GM18870 (cell line): ENCODE measurements at regions not wholly inside any gene's neighbourhood (a gene's known extent, or its start where the extent isn't known, plus 50 kb on each side); places are given as distances from the start of the nearest gene placed in this dataset.

Source experiments
- ATAC-seq: cut with Tn5 transposase; IDR thresholded peaks from one replicate; pipeline ENCODE4 v1.9.1; 2021; ENCODE audit warnings: moderate library complexity; ENCODE audit not compliant: unreplicated experiment

DNA sequence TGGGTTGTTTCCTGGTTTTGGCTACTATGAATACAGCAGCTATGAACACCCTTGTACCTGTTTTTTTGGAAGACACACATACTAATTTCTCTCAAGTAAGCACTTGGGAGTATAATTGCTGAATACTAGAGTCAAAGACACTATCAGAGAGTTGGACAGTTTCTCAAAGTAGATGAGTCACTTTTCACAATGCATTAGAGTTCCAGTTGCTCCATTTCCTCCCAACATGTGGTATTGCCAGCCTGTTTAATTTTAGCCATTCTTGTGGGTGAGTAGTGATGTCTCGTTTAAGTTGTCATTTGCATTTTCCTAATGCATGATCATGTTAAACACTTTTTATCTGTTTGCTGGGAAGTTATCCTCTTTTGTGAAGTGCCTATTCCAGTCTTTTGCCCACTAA, 81.6 kb upstream of the GDNF start:
- no peak for ATAC-seq

GRCh38 chr5:37918424-37918823, 78.6 kb upstream of the GDNF start:
- no peak for ATAC-seq

- no peak for ATAC-seq
Observed at GRCh38 chr5:37916525-37916924, 76.7 kb upstream of the GDNF start.

DNA sequence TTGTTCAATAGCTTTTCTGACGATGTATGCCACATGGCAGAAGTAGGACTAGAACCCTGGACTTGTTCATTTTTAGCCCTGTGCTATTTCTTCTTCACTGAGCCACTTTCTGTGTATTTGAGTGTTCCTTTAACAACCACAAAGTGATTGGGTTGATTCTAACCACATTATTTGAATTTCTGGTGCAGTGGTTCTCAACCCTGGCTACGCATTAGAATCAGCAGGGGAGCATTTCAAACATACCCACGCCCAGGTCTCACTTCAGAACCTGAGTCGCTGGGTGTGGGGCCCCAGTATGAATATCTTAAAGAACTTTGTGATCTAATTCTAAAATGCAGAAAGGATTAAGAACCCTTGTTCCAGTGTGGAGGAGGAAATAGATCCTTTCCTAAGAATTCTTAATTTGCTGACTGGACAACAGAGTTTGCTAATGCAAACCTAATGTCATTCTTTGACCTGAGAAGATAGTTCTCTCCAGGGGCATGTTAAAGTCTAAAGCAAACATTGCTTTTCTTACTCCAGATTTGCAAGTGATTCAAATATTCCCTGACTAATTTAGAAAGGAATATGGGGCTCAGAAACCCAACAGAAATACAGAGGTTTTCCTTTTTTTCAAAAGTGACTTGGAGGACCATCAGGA, 75.4 kb upstream of the GDNF start:
- peak; percentile 66 for ATAC-seq

DNA sequence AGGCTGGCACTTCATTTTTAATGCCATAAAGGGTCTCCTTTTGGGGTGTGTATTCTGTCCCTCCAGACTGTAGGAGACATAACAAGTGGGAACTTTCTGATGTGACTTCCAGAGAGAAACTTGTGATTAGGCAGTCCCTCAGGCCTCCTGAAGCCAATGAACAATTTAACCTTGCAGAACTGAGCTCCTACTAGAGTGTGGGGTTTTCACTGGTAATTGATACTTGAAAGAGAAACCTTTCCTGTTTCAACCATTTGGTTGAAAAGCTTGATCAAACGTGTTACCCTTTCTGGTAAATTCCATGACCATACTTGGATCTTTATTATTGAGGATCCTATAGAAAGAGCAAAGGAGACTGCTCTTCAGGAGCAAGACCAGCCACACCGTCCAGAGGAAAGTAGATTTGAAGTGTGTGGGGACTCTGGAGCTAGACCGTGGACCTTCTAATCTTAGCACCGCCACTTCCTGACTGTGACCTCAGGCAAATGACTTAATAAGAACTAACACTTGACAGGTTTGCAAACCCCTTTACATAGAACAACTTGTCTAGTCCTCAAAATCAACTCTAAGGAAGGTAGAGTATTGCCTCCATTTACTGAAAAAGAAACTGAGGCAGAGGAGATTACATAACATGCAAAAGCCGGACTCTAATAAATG, 69.9 kb upstream of the GDNF start:
- peak; percentile 84 for ATAC-seq

- ATAC-seq = no peak
Observed at GRCh38 chr5:37906416-37906815, 66.6 kb upstream of the GDNF start.

- ATAC-seq = no peak
Observed at GRCh38 chr5:37905230-37905629, 65.4 kb upstream of the GDNF start.

GRCh38 chr5:37902323-37902722, 62.5 kb upstream of the GDNF start:
- ATAC-seq = no peak

DNA sequence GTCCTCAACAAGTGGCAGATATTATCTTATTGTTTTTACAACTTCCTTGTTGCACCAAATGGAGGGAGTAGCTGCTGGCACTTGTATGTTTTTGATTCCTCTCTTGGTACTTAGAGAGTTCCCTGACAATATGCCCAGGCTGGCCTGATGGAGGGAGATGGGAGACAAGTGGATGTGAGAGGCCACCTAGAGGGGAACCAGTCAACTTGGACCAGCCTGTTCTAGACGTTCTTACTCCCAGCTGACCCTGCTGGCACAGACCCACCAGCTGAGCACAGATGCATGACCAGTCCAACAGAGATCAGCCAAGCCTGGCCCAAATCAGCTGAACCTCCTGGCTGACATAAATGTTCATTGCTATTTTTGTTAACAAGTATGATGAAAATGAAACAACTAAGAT, 60.9 kb upstream of the GDNF start:
- no peak for ATAC-seq

DNA sequence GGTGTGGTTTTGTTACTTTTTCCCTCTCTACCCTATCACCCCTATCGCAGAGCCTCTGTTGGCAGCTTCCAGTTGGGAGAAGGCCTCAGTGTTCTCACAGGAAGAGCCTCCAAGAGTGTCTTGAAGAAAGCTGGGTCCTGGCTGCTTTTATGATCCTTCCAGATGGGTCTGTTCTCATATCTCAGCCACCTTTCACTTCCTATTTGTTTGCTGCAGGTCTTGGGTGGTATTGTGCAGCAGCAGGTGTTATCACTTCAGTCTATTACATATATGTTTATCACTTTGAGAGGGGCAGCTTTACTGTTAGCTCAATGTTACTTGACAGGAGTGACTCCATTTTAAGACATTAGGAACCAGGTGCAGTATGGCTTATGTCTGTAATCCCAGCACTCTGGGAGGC, 59.2 kb upstream of the GDNF start:
- no peak for ATAC-seq

DNA sequence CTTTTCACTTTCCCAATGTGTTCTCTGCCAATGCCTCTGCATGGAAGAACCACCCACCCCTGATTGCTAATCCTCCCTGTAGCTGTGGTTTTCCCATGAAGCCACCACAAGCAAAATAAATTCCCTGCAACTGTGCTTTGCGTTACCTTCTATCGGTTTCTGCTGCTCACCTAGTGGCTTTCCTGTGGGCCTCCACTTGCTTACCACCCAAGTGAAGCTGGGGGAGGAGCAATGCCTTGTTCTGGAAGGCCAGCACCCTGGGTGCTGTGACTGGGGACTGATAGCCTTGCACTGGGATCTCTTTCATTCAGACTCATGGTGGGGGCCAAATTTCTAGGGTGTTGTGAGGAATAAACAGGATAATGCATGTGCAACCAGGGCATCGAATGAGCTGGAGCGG, 56.3 kb upstream of the GDNF start:
- no peak for ATAC-seq

GRCh38 chr5:37893434-37894134, 53.7 kb upstream of the GDNF start:
- ATAC-seq = no peak

DNA sequence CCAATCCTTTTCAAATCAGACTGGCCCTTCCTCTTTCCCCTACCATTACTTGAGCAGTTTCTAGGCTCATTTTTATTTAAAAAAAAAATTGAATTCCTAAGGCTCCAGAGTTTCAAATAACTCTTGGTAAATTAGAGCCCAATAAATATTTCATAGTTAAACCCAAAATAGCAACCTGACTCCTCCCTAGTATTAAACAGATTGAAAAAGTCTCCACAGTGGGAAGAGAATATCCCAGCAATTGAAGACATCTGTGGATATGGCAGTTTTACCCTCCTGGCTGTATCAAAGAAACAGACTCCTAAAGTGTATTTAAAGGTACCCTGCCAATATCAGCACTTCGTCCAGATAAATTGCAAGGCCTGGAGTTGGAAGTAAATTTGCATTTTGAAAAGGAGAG, 52.7 kb upstream of the GDNF start:
- no peak for ATAC-seq

DNA sequence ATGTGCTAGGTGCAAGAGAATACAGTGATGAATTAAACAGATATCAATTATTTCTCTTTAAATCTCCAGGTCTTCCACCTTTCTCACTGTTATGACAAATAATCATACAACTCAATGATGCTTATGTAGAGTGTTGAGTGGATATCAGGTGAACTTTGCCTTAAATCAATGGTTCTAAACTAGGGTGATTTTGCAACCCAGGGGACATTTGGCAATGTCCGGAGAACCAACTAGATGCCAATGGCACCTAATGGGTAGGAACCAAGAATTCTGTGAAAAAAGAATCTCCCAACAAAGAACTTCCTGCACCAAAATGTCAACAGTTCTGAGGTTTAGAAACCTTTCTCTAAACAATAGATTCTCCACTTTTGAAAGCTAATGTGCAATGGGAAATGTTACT, 52.0 kb upstream of the GDNF start:
- no peak for ATAC-seq

DNA sequence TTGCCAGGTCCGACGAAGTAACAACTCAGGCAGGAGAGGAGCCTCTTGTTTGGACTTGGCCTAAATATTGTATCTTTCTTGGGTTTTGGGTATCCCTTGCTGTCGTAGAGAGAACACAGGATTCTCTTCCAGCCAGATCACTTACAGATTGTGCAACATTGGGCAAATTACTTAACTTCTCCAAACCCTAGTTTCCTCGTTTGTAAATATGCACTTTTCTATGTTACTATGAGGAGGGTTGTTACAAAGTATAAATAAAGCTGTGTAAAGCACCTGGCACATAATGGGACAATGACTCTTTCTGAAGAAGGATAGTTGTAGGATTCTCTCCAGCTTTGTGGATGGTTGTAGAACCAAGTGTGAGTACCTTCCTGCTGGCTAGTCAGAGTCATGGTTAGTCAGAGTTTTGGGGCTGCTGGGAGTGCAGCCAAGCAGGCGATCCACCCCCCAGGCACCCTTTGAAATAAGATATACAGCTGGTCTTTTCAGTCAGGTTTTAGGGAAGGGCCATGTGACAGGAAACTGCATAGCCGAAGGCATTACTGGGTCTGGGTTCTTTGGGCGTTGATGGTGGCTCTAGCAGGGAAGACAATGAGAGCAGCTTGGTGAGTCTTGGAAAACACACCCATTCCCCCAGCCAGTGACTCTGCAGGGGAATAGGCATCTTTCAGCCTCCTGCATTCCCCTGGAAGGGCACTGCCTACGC, 49.9 kb upstream of the GDNF start:
- no peak for ATAC-seq
